Naive B cell (primary cell): ENCODE measurements at regions not wholly inside any gene's neighbourhood (a gene's known extent, or its start where the extent isn't known, plus 50 kb on each side); places are given as distances from the start of the nearest gene placed in this dataset.
"Not testable (repeated sequence)": the region's sequence is repeated elsewhere in the genome, so short reads cannot be mapped to it uniquely, and the experiment has no call there.

ENCODE experiments used
- ATAC-seq, 2 donors: fragments of 150-1000 bp; cut with Tn5 transposase; 2 replicates each; pipeline ENCODE4 v1.10.0; 2021; ENCODE audit warnings: low read depth in 2 of 2, mild to moderate bottlenecking in 2 of 2, moderate library complexity in 2 of 2
- DNase-seq: peaks from one replicate; pipeline ENCODE4 v3.0.0; 2022
- H3K27ac Mint-ChIP-seq, 6 donors: one replicate each; pipeline ENCODE4 v1.8.0; 2020 to 2022; ENCODE audit warnings: mild to moderate bottlenecking in 6 of 6, mixed read lengths in 6 of 6, moderate library complexity in 5 of 6, inconsistent platforms in 2 of 6
- H3K27me3 Mint-ChIP-seq, 3 donors: one replicate each; pipeline ENCODE4 v1.8.0; 2021 to 2022; ENCODE audit warnings: mixed read lengths in 3 of 3, mild to moderate bottlenecking in 1 of 3
- H3K36me3 Mint-ChIP-seq, 2 donors: one replicate each; pipeline ENCODE4 v1.8.0; 2020 to 2022; ENCODE audit warnings: mixed read lengths in 2 of 2, inconsistent platforms in 1 of 2, mild to moderate bottlenecking in 1 of 2
- H3K4me1 Mint-ChIP-seq, 3 donors: one replicate each; pipeline ENCODE4 v1.8.0; 2020 to 2022; ENCODE audit warnings: mixed read lengths in 3 of 3, inconsistent platforms in 1 of 3, mild to moderate bottlenecking in 1 of 3, moderate library complexity in 1 of 3
- H3K4me3 Mint-ChIP-seq, 8 donors: one replicate each; pipeline ENCODE4 v1.8.0; 2020 to 2022; ENCODE audit warnings: mild to moderate bottlenecking in 8 of 8, mixed read lengths in 8 of 8, moderate library complexity in 8 of 8, inconsistent platforms in 2 of 8
- H3K9me3 Mint-ChIP-seq, 7 donors: one replicate each; pipeline ENCODE4 v1.8.0; 2020 to 2022; ENCODE audit warnings: mixed read lengths in 7 of 7, mild to moderate bottlenecking in 5 of 7, inconsistent platforms in 2 of 7, moderate library complexity in 1 of 7

DNA sequence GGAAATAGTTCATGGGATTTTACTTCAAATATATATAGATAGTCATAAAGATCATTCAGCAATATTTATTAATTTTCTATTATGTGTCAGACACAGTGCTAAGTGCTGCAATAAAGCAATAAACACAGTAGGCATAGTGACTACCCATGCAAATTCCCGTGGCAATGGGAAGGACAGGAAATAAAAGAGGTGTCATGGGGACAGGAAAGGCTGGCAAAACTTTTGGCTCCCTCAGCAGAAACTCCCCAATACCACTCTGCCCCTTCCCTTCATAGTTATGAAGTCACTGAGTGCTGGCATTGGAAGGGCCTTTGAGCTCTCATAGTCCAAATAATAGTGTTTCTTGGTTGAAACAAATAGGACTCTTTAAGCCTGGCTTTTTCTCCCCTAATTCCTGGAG lies 104.4 kb upstream of the DPT start:
- ATAC-seq = no peak
- H3K4me3 Mint-ChIP-seq = no peak overlapping the region
- no peak overlapping the region for H3K27ac Mint-ChIP-seq
- no peaks in the 10 kb centered on the region for H3K4me1 Mint-ChIP-seq
- peaks cover 0 to 7% (median 0%) of the 10 kb centered on the region in 3 donors for H3K27me3 Mint-ChIP-seq
- H3K9me3 Mint-ChIP-seq = peaks cover 0 to 4% (median 2%) of the 10 kb centered on the region in 7 donors
- DNase-seq = no peak
- no peaks in the 10 kb centered on the region for H3K36me3 Mint-ChIP-seq

DNA sequence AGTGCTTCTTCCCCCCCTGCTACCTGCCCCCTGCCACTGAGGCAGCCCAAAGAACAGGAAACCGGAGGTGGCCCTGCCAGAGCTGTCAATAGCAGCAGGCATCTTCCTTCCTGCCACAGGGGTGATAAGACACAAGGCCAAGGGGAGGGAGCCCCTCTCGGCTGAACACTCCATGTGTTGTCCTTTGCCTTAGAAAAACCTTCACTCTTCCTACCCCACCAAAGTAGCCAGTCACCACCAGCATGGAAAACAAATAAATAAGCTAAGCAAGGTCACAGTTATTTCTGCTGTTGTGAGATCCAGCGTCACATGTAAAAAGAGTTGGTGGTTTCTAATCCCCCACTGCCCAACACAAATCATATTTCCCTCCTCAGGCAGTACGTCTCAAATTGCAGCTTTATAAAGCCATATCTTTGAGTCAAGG lies 104.8 kb upstream of the DPT start:
- Mint-ChIP-seq H3K36me3 (no peaks in the 10 kb centered on the region), H3K27me3 (peaks cover 0 to 7% (median 0%) of the 10 kb centered on the region in 3 donors), H3K4me3 (no peak overlapping the region), H3K9me3 (peaks cover 0 to 6% (median 4%) of the 10 kb centered on the region in 7 donors), H3K4me1 (no peaks in the 10 kb centered on the region), H3K27ac (no peak overlapping the region)
- DNase-seq (no peak), ATAC-seq (no peak)

DNA sequence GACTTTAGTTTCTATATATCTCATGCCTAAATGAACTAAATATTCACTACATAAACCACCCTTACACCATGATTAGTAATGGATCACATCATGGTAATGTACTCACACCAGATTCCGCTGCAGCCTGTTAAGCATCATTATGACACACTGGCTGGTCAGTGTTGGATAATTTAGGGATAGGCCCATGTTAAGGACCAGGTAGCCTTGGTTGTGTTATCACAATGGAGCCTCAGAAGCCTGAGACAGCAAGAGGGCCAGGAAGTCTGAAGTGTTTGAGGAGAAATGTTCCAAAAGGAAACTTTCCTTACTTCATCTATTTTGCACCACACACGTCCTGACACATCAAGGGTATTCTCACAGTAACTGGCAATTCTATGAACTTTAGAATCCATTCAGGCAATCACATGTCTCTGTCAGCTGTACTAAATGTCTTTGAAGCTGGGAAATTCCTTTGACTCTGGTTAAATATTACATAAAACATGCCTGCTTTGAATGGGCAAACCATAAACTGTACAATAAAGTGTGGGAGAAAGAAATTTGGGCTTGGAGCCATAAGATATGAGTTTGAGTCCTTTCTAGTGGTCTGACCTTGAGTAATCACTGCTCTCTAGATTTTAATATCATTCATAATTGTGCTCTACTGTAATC lies 105.3 kb upstream of the DPT start:
- H3K4me1 Mint-ChIP-seq = no peaks in the 10 kb centered on the region
- H3K36me3 Mint-ChIP-seq = no peaks in the 10 kb centered on the region
- H3K27me3 Mint-ChIP-seq = peaks cover 0 to 7% (median 0%) of the 10 kb centered on the region in 3 donors
- ATAC-seq = no peak
- H3K9me3 Mint-ChIP-seq = peaks cover 0 to 6% (median 4%) of the 10 kb centered on the region in 7 donors
- H3K4me3 Mint-ChIP-seq = no peak overlapping the region
- DNase-seq = no peak
- H3K27ac Mint-ChIP-seq = no peak overlapping the region

DNA sequence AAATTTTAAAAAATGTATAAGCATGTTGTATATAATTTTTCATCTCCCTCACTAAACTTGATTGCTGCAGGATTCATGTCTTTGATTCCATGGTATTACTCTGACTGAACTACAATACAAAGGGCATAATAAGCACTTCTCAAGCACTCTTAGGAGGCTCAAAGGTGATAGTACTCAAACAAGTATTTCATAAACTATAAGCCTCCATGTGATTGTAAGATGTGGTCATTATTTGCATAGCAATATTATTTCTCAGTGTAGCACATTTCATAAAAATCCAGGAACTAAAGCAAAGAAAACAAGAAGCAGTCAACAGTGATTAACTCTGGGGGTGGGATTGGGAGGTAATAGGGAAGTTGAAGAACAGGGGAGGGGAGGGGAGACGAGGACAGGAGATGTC lies 106.2 kb upstream of the DPT start:
- Mint-ChIP-seq H3K4me1 (no peaks in the 10 kb centered on the region), H3K27ac (no peak overlapping the region), H3K36me3 (no peaks in the 10 kb centered on the region), H3K4me3 (no peak overlapping the region), H3K27me3 (peaks cover 0 to 7% (median 0%) of the 10 kb centered on the region in 3 donors), H3K9me3 (peaks cover 0 to 6% (median 4%) of the 10 kb centered on the region in 7 donors)
- ATAC-seq = no peak
- DNase-seq = no peak

DNA sequence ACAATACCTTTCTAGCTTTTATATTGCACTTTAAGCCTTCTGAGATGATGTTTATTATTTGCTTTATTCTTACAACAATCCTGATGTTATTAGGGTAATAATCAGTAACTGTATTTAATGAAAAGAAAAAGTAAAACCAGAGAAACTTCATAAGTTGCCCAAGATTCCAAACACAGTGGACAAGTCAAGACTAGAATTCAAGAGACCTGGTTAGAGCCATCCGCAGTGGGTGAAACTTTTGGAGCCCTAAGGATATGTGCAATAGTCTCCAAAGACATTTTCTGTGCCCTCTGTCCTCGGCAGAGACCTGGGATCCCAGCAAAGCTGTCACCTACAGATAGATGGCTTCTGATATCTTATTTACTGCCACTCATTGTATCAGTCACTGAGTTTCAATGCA lies 106.8 kb upstream of the DPT start:
- peaks cover 0 to 7% (median 0%) of the 10 kb centered on the region in 3 donors for H3K27me3 Mint-ChIP-seq
- no peak overlapping the region for H3K27ac Mint-ChIP-seq
- ATAC-seq = no peak
- no peaks in the 10 kb centered on the region for H3K36me3 Mint-ChIP-seq
- H3K4me3 Mint-ChIP-seq = no peak overlapping the region
- peaks cover 0 to 6% (median 4%) of the 10 kb centered on the region in 7 donors for H3K9me3 Mint-ChIP-seq
- H3K4me1 Mint-ChIP-seq = no peaks in the 10 kb centered on the region
- DNase-seq = no peak

DNA sequence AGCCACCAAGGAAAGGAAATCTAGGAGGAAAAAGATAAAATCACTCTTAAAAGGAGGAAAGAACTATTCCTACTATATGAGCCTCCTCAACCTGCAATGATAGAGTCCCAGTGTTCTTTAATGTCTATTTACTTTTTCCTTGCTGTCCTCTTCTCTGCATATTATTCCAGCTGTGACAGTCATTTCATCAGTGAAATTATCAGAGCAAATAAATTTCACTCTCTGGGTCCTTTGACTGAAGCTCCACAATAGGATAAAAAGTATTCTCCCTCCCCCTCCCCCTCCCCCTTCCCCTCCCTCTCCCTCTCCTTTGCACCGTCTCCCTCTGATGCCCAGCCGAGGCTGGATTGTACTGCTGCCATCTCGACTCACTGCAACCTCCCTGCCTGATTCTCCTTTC lies 107.5 kb upstream of the DPT start:
- no peak for ATAC-seq
- Mint-ChIP-seq H3K9me3 (peaks cover 0 to 6% (median 4%) of the 10 kb centered on the region in 7 donors), H3K27ac (no peak overlapping the region), H3K36me3 (no peaks in the 10 kb centered on the region), H3K27me3 (peaks cover 0 to 7% (median 0%) of the 10 kb centered on the region in 3 donors), H3K4me1 (no peaks in the 10 kb centered on the region), H3K4me3 (no peak overlapping the region)
- DNase-seq = no peak

DNA sequence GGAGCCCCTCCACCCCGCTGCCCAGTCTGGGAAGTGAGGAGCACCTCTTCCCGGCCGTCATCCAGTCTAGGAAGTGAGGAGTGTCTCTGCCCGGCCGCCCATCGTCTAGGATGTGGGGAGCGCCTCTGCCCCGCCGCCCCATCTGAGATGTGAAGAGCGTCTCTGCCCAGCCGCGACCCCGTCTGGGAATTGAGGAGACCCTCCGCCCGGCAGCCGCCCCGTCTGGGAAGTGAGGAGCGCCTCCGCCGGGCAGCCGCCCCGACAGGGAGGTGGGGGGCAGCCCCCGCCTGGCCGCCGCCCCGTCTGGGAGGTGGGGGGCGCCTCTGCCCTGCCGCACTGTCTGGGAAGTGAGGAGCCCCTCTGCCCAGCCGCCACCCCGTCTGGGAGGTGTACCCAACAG lies 108.2 kb upstream of the DPT start:
- not testable (repeated sequence) for H3K4me1 Mint-ChIP-seq, DNase-seq, H3K4me3 Mint-ChIP-seq, H3K27me3 Mint-ChIP-seq, ATAC-seq, H3K36me3 Mint-ChIP-seq, H3K27ac Mint-ChIP-seq, H3K9me3 Mint-ChIP-seq

DNA sequence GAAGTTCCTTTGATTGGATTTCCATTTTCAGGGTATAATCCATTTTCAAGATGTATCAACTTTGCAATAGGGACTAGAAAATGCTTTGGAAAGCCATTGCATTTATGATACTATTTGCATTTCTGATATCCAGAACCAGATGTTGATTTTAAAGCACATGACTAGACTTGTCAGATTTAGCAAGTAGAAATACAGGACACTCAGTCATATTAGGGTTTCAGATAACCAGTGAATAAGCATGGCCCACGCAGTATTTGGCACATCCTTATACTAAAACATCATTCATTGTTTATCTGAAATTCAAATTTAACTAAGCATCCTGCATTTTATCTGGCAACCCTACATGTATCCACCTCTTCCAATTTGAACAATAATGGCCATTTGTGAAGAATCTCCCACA lies 113.3 kb upstream of the DPT start:
- Mint-ChIP-seq H3K27me3 (peaks cover 0 to 10% (median 8%) of the 10 kb centered on the region in 3 donors), H3K27ac (no peak overlapping the region), H3K4me3 (no peak overlapping the region), H3K36me3 (no peaks in the 10 kb centered on the region), H3K9me3 (peaks cover 0 to 6% (median 4%) of the 10 kb centered on the region in 7 donors), H3K4me1 (no peaks in the 10 kb centered on the region)
- no peak for DNase-seq
- no peak for ATAC-seq

DNA sequence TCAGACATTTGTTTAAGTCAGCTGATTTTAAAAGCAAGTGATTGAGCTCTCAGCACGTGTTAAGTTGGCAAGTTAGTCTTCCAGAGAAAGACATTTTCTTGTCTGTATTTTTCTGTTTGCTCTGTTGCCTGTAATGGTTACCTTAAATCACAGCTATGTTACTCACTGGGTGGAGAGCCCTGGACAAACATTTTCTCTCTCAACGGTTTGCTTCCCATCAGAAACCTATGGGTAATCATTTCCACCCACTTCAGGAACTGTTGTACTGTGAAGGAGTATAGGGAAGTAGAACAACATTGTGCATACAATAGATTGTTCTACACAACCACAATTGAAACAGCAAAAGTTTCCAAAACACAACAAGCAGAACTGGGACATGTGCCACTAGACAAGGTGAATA lies 113.9 kb upstream of the DPT start:
- Mint-ChIP-seq H3K27ac (no peak overlapping the region), H3K27me3 (peaks cover 0 to 10% (median 8%) of the 10 kb centered on the region in 3 donors), H3K4me1 (no peaks in the 10 kb centered on the region), H3K4me3 (no peak overlapping the region), H3K9me3 (peaks cover 0 to 6% (median 3%) of the 10 kb centered on the region in 7 donors), H3K36me3 (no peaks in the 10 kb centered on the region)
- ATAC-seq (no peak), DNase-seq (no peak)

DNA sequence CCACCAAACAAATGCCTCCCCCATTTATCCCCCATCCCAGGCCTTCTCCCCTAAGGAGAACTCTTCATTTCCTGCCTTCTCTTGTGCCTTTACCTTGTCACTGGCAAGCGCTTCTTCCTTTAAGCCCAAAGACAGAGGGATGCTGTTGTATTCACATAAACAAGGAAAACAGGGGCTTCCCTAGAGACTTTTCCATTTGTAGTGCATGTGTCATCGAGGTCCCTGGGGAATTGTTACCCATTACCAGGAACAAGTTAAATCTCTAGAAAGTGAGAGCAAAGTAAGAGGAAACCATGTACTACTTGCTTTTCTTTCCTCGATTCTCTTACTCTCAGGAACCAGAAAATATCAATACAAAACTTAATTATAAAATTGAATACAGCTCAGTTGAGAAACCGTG lies 114.4 kb upstream of the DPT start:
- no peak overlapping the region for H3K4me3 Mint-ChIP-seq
- peaks cover 4 to 10% (median 10%) of the 10 kb centered on the region in 3 donors for H3K27me3 Mint-ChIP-seq
- no peak overlapping the region for H3K27ac Mint-ChIP-seq
- H3K4me1 Mint-ChIP-seq = no peaks in the 10 kb centered on the region
- peaks cover 0 to 5% (median under 1%) of the 10 kb centered on the region in 7 donors for H3K9me3 Mint-ChIP-seq
- no peaks in the 10 kb centered on the region for H3K36me3 Mint-ChIP-seq
- ATAC-seq (no peak), DNase-seq (no peak)

DNA sequence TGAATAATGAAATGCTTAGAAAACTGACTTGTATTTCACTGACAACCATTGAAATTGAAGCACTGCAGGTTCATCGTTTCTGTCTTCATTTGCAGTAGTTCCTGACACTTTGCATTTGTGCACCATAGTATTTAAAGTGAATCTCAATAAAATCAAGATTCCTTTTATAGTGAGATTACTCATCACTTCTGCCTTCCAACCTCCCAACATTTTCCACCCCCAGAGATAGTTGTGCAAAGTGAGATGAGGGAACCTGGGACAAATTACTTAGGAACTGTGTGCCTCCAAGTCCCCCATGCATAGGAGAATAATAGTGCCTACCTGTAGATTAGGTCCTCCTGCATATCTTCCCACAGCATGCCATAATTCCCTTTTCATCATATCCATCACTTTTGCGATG lies 114.9 kb upstream of the DPT start:
- peaks cover 10 to 15% (median 10%) of the 10 kb centered on the region in 3 donors for H3K27me3 Mint-ChIP-seq
- DNase-seq (no peak), ATAC-seq (no peak)
- H3K4me3 Mint-ChIP-seq = no peak overlapping the region
- no peaks in the 10 kb centered on the region for H3K36me3 Mint-ChIP-seq
- no peak overlapping the region for H3K27ac Mint-ChIP-seq
- H3K9me3 Mint-ChIP-seq = peaks cover 0 to 5% (median 0%) of the 10 kb centered on the region in 7 donors
- H3K4me1 Mint-ChIP-seq = no peaks in the 10 kb centered on the region

DNA sequence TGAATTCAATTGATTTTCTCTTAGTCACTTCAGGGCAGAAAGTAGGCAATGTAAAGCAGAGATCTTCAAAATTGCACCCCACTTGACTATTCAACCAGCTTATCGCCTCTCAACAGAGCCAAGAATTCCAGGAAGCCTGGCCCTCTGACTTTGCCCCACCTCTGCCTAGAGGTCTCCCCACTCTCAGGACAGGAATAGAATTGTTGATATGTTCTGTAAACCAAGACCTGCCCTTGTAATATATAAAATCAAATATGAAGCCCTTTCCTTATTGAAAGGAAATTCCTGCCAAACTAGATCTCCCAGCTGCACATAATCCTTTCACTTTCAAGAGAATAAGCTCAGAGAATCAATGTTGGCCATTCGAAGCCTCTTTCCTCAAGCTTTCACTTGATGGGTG lies 116.1 kb upstream of the DPT start:
- ATAC-seq = no peak
- peaks cover 10 to 15% (median 10%) of the 10 kb centered on the region in 3 donors for H3K27me3 Mint-ChIP-seq

DNA sequence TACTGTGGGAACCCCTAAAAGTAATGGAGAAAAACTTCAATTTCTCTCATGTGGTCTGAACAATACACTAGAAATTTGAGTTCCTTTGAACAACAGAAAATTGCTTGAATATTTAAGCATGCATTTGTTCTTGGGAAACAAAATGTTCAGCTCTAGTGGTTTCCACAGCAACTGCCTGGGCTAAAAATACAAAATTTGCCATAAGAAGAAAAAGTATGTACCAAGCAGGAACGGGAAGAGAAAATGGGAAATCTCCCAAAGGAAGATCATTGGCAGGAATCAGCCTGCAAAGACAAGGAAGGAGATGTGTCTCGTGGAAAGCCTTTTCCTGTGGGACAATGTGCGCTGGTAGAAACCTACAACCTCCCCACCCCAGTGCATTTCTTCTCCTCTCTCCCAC lies 119.0 kb upstream of the DPT start:
- Mint-ChIP-seq H3K9me3 (peaks cover 2 to 16% (median 4%) of the 10 kb centered on the region in 7 donors), H3K36me3 (peaks cover 4 to 5% of the 10 kb centered on the region in 2 donors), H3K4me1 (no peaks in the 10 kb centered on the region), H3K4me3 (no peak overlapping the region), H3K27me3 (peaks cover 8 to 23% (median 13%) of the 10 kb centered on the region in 3 donors), H3K27ac (no peak overlapping the region)
- DNase-seq = no peak
- ATAC-seq = no peak

More for the DNA sequence above, 116.1 kb upstream of the DPT start:
- Mint-ChIP-seq H3K4me3 (no peak overlapping the region), H3K36me3 (no peaks in the 10 kb centered on the region), H3K9me3 (peaks cover 0 to 5% (median 0%) of the 10 kb centered on the region in 7 donors), H3K27ac (no peak overlapping the region), H3K4me1 (no peaks in the 10 kb centered on the region)
- no peak for DNase-seq

DNA sequence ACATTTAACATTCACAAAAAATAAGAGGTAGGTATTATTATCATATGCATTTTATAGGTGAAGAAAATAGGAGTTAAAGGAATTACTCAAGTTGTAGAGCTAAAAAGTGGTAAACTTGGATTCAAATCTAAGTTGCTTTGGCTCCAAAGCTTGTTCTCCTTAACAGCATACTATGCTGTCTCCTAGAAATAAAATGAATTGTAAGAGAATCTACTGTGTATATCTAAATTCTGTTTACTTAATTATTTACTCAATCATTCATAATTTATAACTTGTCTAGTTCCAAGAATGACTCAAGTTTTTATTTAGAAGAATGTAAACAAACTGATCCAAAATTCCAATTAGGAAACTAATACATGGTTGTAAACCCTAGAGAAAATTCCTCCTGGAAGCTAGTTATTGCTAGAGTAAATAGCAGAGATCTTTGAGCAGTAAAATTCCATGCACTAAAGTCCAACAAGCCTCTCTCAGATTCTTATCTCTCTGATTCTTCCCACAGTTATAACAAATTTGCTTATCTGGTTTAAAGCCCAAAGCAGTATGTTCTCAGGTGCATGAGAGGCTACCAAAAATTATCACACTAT lies 132.5 kb upstream of the DPT start:
- no peaks in the 10 kb centered on the region for H3K27me3 Mint-ChIP-seq
- no peak for ATAC-seq
- DNase-seq = no peak
- no peak overlapping the region for H3K4me3 Mint-ChIP-seq
- H3K4me1 Mint-ChIP-seq = no peaks in the 10 kb centered on the region
- H3K9me3 Mint-ChIP-seq = peaks cover 7 to 30% (median 13%) of the 10 kb centered on the region in 7 donors
- H3K36me3 Mint-ChIP-seq = no peaks in the 10 kb centered on the region
- no peak overlapping the region for H3K27ac Mint-ChIP-seq
